ENCODE measurements at regions not wholly inside any gene's neighbourhood (a gene's known extent, or its start where the extent isn't known, plus 50 kb on each side); places are given as distances from the start of the nearest gene placed in this dataset.

DNA sequence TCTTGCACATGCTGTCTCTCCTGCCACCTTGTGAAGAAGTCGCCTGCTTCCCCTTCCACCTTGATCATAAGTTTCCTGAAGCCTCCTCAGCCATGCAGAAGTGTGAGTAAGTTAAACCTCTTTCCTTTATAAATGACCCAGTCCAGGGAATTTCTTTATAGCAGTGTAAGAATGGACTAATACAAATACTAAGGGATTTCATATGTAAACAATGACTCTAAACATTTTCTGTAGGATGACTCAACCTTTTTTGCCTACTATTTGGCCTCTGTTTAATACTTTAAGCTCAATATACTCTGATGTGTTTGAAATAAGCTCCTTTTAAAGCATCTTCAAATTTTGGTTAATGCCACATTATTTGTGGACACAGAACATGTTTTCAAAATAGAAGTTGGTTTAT is 813.5 kb upstream of the SLIT2 start:
- Histone ChIP-seq H3K36me3 (no peaks in the 10 kb centered on the region), H3K4me3 (no peak overlapping the region), H3K9me3 (no peaks in the 10 kb centered on the region), H3K27ac (no peak overlapping the region), H3K4me1 (no peaks in the 10 kb centered on the region), H3K27me3 (no peaks in the 10 kb centered on the region)
- TF ChIP-seq, protein P1, sequence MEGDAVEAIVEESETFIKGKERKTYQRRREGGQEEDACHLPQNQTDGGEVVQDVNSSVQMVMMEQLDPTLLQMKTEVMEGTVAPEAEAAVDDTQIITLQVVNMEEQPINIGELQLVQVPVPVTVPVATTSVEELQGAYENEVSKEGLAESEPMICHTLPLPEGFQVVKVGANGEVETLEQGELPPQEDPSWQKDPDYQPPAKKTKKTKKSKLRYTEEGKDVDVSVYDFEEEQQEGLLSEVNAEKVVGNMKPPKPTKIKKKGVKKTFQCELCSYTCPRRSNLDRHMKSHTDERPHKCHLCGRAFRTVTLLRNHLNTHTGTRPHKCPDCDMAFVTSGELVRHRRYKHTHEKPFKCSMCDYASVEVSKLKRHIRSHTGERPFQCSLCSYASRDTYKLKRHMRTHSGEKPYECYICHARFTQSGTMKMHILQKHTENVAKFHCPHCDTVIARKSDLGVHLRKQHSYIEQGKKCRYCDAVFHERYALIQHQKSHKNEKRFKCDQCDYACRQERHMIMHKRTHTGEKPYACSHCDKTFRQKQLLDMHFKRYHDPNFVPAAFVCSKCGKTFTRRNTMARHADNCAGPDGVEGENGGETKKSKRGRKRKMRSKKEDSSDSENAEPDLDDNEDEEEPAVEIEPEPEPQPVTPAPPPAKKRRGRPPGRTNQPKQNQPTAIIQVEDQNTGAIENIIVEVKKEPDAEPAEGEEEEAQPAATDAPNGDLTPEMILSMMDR (IDR thresholded peaks at IDR 0.05) = no peak
- intact Hi-C loops (cut with DNase I) = no loop called here
- no peak for DNase-seq (ENCODE audit: low spot score in 2 of 2)

DNA sequence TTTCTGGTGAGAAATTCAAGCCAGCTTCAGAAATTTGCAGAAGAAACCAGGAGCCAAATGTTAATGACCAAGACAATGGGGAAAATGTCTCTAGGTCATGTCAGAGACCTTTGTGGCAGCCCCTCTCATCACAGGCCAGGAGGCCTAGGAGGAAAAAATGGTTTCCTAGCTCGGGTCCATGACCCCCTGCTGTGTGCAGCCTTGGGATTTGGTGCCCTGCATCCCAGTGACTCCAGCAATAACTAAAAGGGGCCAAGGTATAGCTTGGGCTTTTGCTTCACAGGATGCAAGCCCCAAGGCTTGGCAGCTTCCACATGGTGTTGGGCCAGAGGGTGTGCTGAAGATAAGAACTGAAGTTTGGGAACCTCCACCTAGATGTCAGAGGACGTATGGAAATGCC is 814.7 kb upstream of the SLIT2 start:
- Histone ChIP-seq H3K27ac (no peak overlapping the region), H3K4me1 (no peaks in the 10 kb centered on the region), H3K27me3 (no peaks in the 10 kb centered on the region), H3K9me3 (no peaks in the 10 kb centered on the region), H3K4me3 (no peak overlapping the region), H3K36me3 (no peaks in the 10 kb centered on the region)
- TF ChIP-seq, protein P1 (IDR thresholded peaks at IDR 0.05) = no peak
- DNase-seq (ENCODE audit: low spot score in 2 of 2) = no peak
- intact Hi-C loops (cut with DNase I) = no loop called here

DNA sequence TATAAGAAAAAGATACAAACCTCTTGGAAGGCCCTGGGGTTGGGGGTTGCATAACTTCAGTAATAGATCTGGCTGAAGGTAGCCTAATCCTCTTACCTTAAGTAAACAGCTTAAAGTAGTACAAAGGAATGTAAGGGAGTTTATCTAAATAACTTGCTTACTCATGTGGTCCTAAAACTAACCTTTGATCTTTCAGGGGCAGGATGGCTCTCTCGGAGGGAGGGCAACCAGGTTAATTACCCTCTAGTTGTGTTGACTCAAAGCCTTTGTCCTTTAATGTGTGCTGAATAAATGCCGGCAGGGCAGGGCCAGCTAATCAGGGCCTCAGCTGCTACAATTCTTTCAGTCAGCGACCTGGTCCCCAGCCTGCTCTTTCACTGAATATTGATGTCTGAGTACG is 822.0 kb upstream of the SLIT2 start:
- no peaks in the 10 kb centered on the region for H3K36me3 ChIP-seq
- no peaks in the 10 kb centered on the region for H3K4me1 ChIP-seq
- H3K9me3 ChIP-seq = no peaks in the 10 kb centered on the region
- intact Hi-C loops (cut with DNase I) = no loop called here
- no peaks in the 10 kb centered on the region for H3K27me3 ChIP-seq
- DNase-seq (ENCODE audit: low spot score in 2 of 2) = no peak
- H3K4me3 ChIP-seq = no peak overlapping the region
- TF ChIP-seq, protein P1 (IDR thresholded peaks at IDR 0.05) = no peak
- no peak overlapping the region for H3K27ac ChIP-seq

DNA sequence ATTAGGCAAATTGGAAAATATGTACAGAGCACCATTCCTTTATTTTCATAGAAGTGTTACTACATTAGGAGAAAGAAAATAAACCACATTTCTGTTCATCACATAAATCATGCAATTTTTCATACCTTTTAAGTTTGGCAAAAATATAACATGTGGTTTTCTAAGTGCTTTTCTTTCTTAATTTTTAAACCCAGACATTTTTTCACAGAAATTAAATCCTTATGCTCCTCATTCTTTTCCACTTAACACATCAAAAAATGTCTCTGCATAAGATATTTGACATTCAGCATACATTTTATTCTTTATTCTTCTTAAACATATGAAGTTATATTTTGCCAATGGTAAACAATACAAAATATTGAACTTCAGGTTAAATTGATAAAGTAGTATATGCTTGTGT is 826.6 kb upstream of the SLIT2 start:
- Histone ChIP-seq H3K36me3 (no peaks in the 10 kb centered on the region), H3K27me3 (no peaks in the 10 kb centered on the region), H3K4me1 (no peaks in the 10 kb centered on the region), H3K9me3 (no peaks in the 10 kb centered on the region), H3K27ac (no peak overlapping the region), H3K4me3 (no peak overlapping the region)
- intact Hi-C loops (cut with DNase I) = no loop called here
- TF ChIP-seq, protein P1 (IDR thresholded peaks at IDR 0.05) = no peak
- DNase-seq (ENCODE audit: low spot score in 2 of 2) = no peak

DNA sequence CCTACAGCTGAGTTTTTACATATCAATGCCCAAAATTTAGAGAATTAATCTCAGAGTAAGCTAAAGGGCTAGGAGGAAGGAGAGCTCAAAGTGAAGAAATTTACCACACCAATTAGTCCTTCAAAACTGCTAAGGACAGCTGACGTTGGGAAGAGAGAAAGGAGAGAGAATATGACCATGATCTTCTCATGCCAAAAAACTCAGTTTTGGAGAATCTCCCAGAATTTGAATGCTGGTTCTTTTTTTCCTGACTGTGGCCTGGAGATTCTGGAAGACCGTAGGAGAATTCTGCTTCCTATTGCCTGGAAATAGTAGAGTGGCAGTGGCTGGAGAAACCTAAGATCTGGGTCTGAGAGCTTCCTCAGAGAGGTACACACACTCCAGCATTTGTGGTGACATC is 834.4 kb upstream of the SLIT2 start:
- no peak for DNase-seq (ENCODE audit: low spot score in 2 of 2)
- no peaks in the 10 kb centered on the region for H3K9me3 ChIP-seq
- no peaks in the 10 kb centered on the region for H3K4me1 ChIP-seq
- H3K27ac ChIP-seq = no peak overlapping the region
- no peaks in the 10 kb centered on the region for H3K36me3 ChIP-seq
- TF ChIP-seq, protein P1 (IDR thresholded peaks at IDR 0.05) = no peak
- no peak overlapping the region for H3K4me3 ChIP-seq
- no peaks in the 10 kb centered on the region for H3K27me3 ChIP-seq
- intact Hi-C loops (cut with DNase I) = no loop called here

DNA sequence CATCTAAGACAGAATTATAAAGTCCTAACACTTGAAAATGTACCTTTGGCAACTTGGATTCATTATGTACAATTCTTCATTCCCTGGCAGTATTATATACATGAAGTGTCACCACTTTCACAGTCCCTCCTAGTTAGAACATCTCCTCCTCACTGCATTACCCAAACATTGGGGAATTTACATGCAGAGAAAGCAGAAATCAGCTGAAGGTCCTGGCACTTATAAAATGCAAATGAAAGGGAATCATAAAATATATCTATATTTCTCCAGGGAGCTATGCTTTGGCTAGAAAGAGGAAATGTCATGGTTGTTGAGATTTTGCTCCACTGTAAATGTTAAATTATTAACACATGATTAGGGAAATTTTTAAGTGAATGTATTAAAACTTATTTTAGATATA is 835.6 kb upstream of the SLIT2 start:
- intact Hi-C loops (cut with DNase I) = no loop called here
- Histone ChIP-seq H3K36me3 (no peaks in the 10 kb centered on the region), H3K27ac (no peak overlapping the region), H3K4me3 (no peak overlapping the region), H3K4me1 (no peaks in the 10 kb centered on the region), H3K27me3 (no peaks in the 10 kb centered on the region), H3K9me3 (no peaks in the 10 kb centered on the region)
- TF ChIP-seq, protein P1 (IDR thresholded peaks at IDR 0.05) = no peak
- DNase-seq (ENCODE audit: low spot score in 2 of 2) = no peak

All from ascending aorta (tissue), 2 donors.